RPMI7951 (cell line): ENCODE measurements at regions not wholly inside any gene's neighbourhood (a gene's known extent, or its start where the extent isn't known, plus 50 kb on each side); places are given as distances from the start of the nearest gene placed in this dataset.

Experiments used
- DNase-seq: peaks from one replicate; pipeline ENCODE4 v3.0.0-alpha.2; 2012; ENCODE audit warnings: low read depth

DNA sequence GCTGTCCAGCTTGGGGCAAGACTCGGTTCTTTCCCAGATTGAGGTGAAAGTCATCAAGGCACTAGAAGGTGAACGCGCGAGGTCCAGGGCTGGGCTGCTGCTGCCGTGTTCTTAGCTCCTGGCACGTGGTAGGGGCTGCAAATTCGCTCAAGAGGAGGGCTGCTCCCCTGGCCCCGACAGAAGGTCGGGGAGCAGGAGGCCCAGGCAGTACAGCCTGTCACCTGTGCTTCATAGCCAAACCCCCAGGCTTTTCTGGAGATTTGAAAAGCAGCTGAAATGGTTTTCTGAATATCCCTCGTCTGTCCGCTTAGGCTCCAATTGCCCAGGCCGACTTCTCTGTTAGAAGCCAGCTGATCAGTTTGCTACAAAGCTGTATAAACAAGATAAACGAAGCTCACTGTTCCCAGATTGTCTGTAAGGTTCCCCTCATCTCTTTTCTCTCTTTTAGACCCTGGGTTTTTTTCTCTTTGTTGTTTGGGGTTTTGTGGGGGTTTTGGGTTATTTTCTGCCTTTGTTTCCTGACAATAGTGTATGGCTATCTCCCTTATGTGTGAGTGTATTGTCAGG, 60.0 kb upstream of the STX18 start:
- no peak for DNase-seq

DNA sequence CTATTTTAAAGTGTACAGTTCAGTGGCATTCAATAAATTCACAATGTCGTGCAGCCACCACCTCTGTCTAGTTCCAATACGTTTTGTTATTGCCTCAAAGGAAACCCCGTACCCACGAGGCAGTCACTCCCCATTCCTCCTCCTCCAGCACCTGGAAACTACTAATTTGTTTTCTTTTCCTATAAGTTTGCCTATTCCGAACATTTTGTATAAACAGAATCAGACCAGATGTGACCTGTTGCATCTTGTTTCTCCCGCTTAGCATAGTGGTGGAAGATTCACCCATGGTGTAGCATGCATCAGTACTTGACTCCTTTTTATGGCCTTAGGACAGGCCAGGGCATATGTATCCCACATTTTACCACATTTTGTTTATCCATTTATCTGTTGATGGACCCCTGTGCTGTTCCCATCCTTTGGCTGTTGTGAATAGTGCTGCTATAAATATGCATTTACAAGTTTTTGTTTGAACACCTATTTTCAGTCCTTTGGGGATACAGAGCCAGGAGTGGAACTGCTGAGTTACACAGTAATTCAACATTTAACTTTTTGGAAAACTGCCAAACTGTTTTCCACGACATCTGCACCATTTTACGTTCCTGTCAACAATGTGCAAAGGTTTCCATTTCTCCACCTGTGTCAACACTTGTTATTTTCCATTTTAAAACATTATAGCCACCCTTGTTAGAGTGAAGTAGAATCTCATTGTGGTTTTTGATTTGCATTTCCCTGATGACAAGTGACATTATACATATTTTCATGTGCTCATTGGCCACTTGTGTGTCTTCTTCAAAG, 57.8 kb upstream of the STX18 start:
- no peak for DNase-seq

DNA sequence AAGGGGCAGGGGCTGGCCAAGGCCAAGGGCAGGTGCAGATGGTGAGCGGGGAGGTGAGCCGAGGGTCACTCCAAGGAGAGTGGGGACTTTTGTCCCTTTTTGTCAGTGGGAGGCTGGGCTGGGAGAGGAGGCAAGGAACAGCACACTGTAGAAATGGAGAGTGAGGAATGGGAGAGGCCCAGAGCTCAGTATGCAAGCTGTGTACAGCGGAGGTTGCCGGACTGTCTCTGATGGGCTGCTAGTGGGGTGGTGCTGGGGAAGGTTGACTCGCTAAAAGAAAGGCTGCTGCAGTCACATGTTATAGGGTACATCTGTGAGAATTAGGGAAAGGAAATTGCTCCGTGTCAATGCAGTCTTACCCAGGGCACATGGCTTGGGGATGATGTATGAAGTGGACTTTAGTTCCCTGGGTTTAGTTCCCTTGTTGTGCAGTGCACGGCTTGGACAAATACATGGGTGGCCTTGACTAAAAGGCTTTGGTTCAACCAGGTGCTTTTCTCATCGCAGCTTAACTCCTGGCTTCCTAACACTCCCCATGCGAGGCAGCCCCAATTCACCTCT, 57.1 kb upstream of the STX18 start:
- DNase-seq = no peak

DNA sequence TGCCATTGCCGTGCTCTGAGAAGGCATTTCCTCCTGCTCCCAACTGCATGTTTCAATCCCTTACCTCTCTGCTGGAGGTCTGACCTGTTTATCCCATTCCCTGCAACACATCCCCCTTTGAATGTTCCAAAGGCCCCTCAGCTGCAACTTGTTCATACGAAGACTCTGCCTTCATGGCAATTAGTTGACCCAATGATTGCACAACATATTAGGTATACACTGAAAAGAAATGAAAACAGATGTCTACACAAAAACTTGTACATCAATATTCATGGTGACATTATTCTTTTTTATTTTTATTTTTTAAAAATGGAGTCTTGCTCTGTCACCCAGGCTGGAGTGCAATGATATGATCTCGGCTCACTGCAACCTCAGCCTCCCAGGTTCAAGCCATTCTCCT, 54.9 kb upstream of the STX18 start:
- DNase-seq = no peak

DNA sequence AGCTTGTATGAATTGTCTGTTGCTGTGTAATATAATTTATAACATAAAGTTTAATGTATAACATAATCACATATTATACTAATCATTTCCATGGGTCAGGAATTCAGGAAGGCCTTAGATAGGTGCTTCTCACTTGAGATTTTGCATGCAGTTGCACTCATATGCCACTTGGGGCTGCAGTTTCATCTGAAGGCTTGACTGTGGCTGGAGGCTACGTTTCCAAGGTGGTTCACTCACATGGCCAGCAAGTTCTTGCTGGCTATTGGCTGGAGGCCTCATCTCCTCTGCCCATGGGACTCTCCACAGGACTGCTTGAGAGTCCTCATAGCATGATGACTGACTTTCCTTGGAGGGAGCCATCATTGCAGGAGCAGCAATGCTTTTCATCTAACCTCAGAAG, 53.4 kb upstream of the STX18 start:
- DNase-seq = no peak

DNA sequence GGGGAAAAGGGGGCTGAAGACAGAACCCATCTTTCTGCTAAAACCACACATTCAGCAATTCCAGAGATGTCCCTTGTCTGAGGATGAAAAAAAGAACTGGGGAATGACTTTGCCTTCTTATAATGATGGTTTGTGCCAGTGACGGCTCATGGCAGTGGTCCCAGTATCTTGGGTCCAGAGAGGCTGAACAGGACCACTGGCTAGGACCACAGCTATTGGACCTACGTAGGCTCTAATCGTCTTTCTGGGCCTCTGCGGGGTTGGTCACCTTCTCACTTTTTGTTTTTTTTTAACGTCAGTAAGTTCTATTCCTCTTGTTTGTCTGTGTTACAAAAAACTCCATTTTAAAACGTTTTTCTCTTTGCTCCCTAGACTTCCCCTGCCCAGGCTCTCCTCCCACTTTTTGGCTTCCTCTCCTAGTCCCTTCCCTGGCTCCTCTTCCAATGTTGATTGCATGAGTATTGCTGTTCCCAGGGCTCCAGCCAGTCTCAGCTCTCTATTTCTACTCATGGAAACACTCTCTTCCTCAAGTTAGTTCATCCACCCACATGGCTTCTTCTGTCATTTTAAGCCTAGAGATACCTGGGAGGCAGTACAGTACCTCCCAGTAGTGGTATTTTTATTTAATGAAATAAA, 52.6 kb upstream of the STX18 start:
- DNase-seq = no peak

DNA sequence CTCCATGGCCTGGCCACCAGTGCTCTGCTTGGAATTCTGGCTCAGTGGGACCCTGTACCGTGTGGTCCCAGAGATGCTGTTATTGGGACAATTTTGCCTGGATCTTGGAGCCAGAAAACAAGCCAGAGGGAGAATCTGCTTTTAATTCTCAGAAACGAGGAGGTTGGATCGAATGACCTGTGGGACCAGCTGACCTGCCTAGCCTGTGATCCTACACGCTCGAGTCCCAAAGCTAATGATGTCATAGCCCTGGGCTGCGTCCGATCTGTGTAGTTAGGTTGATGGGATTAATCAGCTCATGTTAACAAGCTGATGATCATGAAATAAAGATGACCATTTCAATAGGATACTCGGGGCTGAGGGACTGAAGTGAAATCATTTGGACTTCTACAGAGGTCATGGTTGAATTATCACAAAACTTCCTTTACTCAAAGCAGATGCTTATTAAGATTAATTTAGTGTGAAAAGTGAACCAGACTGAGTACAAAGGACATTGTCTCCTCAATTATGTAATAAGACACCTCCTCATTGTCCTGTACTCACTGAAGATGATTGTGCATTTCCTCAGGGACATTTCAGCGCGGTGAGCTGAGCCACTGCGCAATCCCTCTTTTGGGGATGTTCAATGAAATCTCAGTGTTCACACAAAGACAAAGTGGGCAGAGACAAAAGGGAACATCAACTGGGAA, 51.9 kb upstream of the STX18 start:
- no peak for DNase-seq

DNA sequence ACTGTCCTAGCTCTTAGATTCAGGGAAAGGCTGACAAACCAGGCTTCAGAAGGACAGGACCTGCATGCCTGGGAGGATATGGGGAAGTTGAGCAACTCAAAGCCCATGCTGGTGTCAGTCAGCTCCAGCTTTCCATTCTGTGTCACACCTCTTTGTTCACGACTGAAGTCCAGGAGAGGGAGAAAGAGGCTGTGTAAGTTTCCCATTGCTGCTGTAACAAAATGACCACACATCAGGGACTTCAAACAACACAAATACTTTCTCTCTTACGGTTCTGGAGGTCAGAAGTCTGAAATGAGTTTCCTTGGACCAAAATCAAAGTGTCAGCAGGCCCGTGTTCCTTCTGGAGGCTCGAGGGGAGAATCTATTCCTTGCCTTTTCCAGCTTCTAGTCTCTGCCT, 50.6 kb upstream of the STX18 start:
- no peak for DNase-seq
